Liver (tissue), 7 donors: ENCODE measurements at regions not wholly inside any gene's neighbourhood (a gene's known extent, or its start where the extent isn't known, plus 50 kb on each side); places are given as distances from the start of the nearest gene placed in this dataset.

Source experiments
- DNase-seq: peaks from one replicate; pipeline ENCODE4 v3.0.0-alpha.2; 2017; ENCODE audit warnings: low spot score
- H3K27ac ChIP-seq, 2 donors: one replicate each; pipeline ENCODE4 v1.7.0; 2013; ENCODE audit warnings: inconsistent platforms in 2 of 2, low read length in 2 of 2, control low read depth in 1 of 2, low read depth in 1 of 2, mild to moderate bottlenecking in 1 of 2
- H3K27me3 ChIP-seq, 4 donors: one replicate each; pipeline versions ENCODE4 v1.6.1 to v1.7.0; 2013; ENCODE audit warnings: low read length in 3 of 4, inconsistent platforms in 1 of 4, mild to moderate bottlenecking in 1 of 4, moderate library complexity in 1 of 4; ENCODE audit not compliant: control insufficient read depth in 4 of 4, insufficient read depth in 4 of 4
- H3K36me3 ChIP-seq, 4 donors: one replicate each; pipeline versions ENCODE4 v1.6.1 to v1.7.0; 2013; ENCODE audit warnings: low read length in 3 of 4, mild to moderate bottlenecking in 3 of 4, low read depth in 1 of 4, moderate library complexity in 1 of 4; ENCODE audit not compliant: control insufficient read depth in 4 of 4, insufficient read depth in 3 of 4
- H3K4me1 ChIP-seq, 4 donors: one replicate each; pipeline versions ENCODE4 v1.6.1 to v1.7.0; 2013; ENCODE audit warnings: low read length in 3 of 4, mild to moderate bottlenecking in 3 of 4, moderate library complexity in 1 of 4; ENCODE audit not compliant: control insufficient read depth in 4 of 4, insufficient read depth in 4 of 4
- H3K4me3 ChIP-seq, 3 donors: one replicate each; pipeline versions ENCODE4 v1.6.1 to v1.7.0; 2013; ENCODE audit warnings: low read length in 3 of 3, control low read depth in 1 of 3, low read depth in 1 of 3, mild to moderate bottlenecking in 1 of 3
- H3K9ac ChIP-seq, 2 donors: one replicate each; pipeline ENCODE4 v1.7.0; 2013; ENCODE audit warnings: low read length in 2 of 2, mild to moderate bottlenecking in 2 of 2, moderate library complexity in 2 of 2, control low read depth in 1 of 2, low read depth in 1 of 2
- H3K9me3 ChIP-seq, 4 donors: one replicate each; pipeline versions ENCODE4 v1.6.1 to v1.7.0; 2013; ENCODE audit warnings: low read length in 3 of 4; ENCODE audit not compliant: control insufficient read depth in 4 of 4
- EGR1 ChIP-seq, 2 donors: IDR thresholded peaks; 2 replicates each; pipeline ENCODE4 v1.6.1; 2016 to 2018; ENCODE audit warnings: antibody characterized with exemption in 2 of 2, low read depth in 2 of 2
- FOXA1 ChIP-seq: IDR thresholded peaks from 2 replicates; pipeline ENCODE4 v1.6.1; 2016; ENCODE audit warnings: antibody characterized with exemption
- FOXA2 ChIP-seq: IDR thresholded peaks from 2 replicates; pipeline ENCODE4 v1.6.1; 2016; ENCODE audit warnings: antibody characterized with exemption
- GABPA ChIP-seq, 2 donors: IDR thresholded peaks in 1 of 2; conservative IDR thresholded peaks in 1 of 2; 2 replicates each; pipeline ENCODE4 v1.6.1; 2016; ENCODE audit warnings: antibody characterized with exemption in 2 of 2, mild to moderate bottlenecking in 1 of 2, moderate library complexity in 1 of 2
- JUND ChIP-seq, 2 donors: IDR thresholded peaks; 2 replicates each; pipeline ENCODE4 v1.6.1; 2016; ENCODE audit warnings: antibody characterized with exemption in 2 of 2
- NR2F2 ChIP-seq: IDR thresholded peaks from 2 replicates; pipeline ENCODE4 v1.6.1; 2016; ENCODE audit warnings: antibody characterized with exemption
- RAD21 ChIP-seq, 2 donors: IDR thresholded peaks; 2 replicates each; pipeline ENCODE4 v1.6.1; 2016; ENCODE audit warnings: antibody characterized with exemption in 2 of 2, mild to moderate bottlenecking in 2 of 2
- RXRA ChIP-seq, 2 donors: IDR thresholded peaks; 2 replicates each; pipeline ENCODE4 v1.6.1; 2017 to 2018; ENCODE audit warnings: antibody characterized with exemption in 2 of 2, mild to moderate bottlenecking in 1 of 2
- SP1 ChIP-seq: IDR thresholded peaks from 2 replicates; pipeline ENCODE4 v1.6.1; 2018; ENCODE audit warnings: antibody characterized with exemption, mild to moderate bottlenecking
- WGBS: extraction: QIAGEN DNeasy Blood & Tissue Kit; methylation state at CpG from one replicate; pipeline ENCODE4 v1.1.7; 2013; 5-methylcytosine and 5-hydroxymethylcytosine counted together
- TF ChIP-seq, protein P1 (sequence below): IDR thresholded peaks from 2 replicates; pipeline ENCODE4 v1.6.1; 2016; ENCODE audit warnings: antibody characterized with exemption, mild to moderate bottlenecking
- donor health status: healthy.
- donor health status: healthy.
- donor health status: healthy.
- donor health status: healthy.

GRCh38 chr9:81850724-81851123 lies 77.5 kb upstream of the SPATA31D4 start (continued):
- TF ChIP-seq, protein P1, sequence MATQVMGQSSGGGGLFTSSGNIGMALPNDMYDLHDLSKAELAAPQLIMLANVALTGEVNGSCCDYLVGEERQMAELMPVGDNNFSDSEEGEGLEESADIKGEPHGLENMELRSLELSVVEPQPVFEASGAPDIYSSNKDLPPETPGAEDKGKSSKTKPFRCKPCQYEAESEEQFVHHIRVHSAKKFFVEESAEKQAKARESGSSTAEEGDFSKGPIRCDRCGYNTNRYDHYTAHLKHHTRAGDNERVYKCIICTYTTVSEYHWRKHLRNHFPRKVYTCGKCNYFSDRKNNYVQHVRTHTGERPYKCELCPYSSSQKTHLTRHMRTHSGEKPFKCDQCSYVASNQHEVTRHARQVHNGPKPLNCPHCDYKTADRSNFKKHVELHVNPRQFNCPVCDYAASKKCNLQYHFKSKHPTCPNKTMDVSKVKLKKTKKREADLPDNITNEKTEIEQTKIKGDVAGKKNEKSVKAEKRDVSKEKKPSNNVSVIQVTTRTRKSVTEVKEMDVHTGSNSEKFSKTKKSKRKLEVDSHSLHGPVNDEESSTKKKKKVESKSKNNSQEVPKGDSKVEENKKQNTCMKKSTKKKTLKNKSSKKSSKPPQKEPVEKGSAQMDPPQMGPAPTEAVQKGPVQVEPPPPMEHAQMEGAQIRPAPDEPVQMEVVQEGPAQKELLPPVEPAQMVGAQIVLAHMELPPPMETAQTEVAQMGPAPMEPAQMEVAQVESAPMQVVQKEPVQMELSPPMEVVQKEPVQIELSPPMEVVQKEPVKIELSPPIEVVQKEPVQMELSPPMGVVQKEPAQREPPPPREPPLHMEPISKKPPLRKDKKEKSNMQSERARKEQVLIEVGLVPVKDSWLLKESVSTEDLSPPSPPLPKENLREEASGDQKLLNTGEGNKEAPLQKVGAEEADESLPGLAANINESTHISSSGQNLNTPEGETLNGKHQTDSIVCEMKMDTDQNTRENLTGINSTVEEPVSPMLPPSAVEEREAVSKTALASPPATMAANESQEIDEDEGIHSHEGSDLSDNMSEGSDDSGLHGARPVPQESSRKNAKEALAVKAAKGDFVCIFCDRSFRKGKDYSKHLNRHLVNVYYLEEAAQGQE, result no peak
- TF ChIP-seq EGR1 (IDR thresholded peaks at IDR 0.05; ENCODE audit: low read depth in 2 of 2) (no peak), RAD21 (IDR thresholded peaks at IDR 0.05) (no peak), FOXA2 (no peak), GABPA (IDR thresholded peaks at IDR 0.05 in 1 of 2, conservative IDR thresholded peaks at IDR 0.05 in 1 of 2) (no peak), RXRA (IDR thresholded peaks at IDR 0.05) (no peak)

- H3K9me3 ChIP-seq, result no peaks in the 10 kb centered on the region
- peaks cover 0 to 7% (median 0%) of the 10 kb centered on the region in 4 donors for H3K4me1 ChIP-seq
- 89% methylated on average over 5 of the region's 5 CpGs for WGBS
- H3K9ac ChIP-seq, result no peak overlapping the region
- no peak for DNase-seq
- no peak overlapping the region for H3K4me3 ChIP-seq
- H3K27ac ChIP-seq, result no peak overlapping the region
- H3K36me3 ChIP-seq, result no peaks in the 10 kb centered on the region
- TF ChIP-seq SP1 (no peak), NR2F2 (no peak)
- no peaks in the 10 kb centered on the region for H3K27me3 ChIP-seq
These were observed 76.9 kb upstream of the SPATA31D4 start for GRCh38 chr9:81851340-81851739.

GRCh38 chr9:81852820-81853219 lies 75.4 kb upstream of the SPATA31D4 start:
- H3K4me3 ChIP-seq, result no peak overlapping the region
- 96% methylated on average over 1 of the region's 1 CpG for WGBS
- TF ChIP-seq, protein P1, result no peak
- no peak for TF ChIP-seq JUND (IDR thresholded peaks at IDR 0.05)
- no peaks in the 10 kb centered on the region for H3K36me3 ChIP-seq
- no peak for DNase-seq
- H3K4me1 ChIP-seq, result peaks cover 0 to 7% (median 0%) of the 10 kb centered on the region in 4 donors
- no peaks in the 10 kb centered on the region for H3K27me3 ChIP-seq
- H3K9me3 ChIP-seq, result no peaks in the 10 kb centered on the region
- H3K9ac ChIP-seq, result no peak overlapping the region
- no peak overlapping the region for H3K27ac ChIP-seq

- Histone ChIP-seq H3K9ac (no peak overlapping the region), H3K27ac (no peak overlapping the region), H3K4me1 (no peaks in the 10 kb centered on the region), H3K36me3 (no peaks in the 10 kb centered on the region), H3K27me3 (no peaks in the 10 kb centered on the region), H3K4me3 (no peak overlapping the region), H3K9me3 (no peaks in the 10 kb centered on the region)
- TF ChIP-seq FOXA1 (no peak), NR2F2 (no peak)
- TF ChIP-seq, protein P1, result no peak
- DNase-seq, result no peak
- WGBS, result 60% methylated on average over 2 of the region's 2 CpGs
These were observed 72.7 kb upstream of the SPATA31D4 start for GRCh38 chr9:81855538-81855937.
